Ureter (tissue), 1 donor: ENCODE measurements at regions not wholly inside any gene's neighbourhood (a gene's known extent, or its start where the extent isn't known, plus 50 kb on each side); places are given as distances from the start of the nearest gene placed in this dataset.

Source experiments
- DNase-seq: peaks from one replicate; pipeline ENCODE4 v3.0.0-alpha.2; 2020; ENCODE audit warnings: low spot score
- donor health status: DM: yes; HTN: yes; CAD: no.

- DNase-seq = no peak
Observed at GRCh38 chr16:79444572-79444971, 156.0 kb downstream of the MAF start.

DNA sequence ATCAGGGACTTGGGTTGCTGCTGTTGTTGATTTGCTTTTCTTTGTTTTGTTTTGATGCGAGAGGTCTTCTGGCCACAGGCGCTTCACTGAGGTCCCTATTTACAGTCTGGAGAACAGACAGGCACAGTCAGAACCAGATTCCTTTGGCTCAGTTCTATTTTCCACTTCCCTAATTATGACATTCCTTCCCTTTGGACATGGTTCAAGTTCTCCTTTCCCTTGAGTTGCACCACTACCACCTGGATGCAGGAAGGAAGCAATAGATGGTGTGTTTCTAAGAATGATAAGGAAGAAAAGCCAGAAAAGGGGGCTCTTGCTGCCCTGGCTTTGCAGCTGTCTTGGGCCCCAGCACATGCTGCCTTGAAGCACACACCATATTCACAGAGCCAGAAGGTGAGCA, 160.6 kb downstream of the MAF start:
- no peak for DNase-seq

GRCh38 chr16:79437764-79438751, 162.5 kb downstream of the MAF start:
- DNase-seq = no peak

DNA sequence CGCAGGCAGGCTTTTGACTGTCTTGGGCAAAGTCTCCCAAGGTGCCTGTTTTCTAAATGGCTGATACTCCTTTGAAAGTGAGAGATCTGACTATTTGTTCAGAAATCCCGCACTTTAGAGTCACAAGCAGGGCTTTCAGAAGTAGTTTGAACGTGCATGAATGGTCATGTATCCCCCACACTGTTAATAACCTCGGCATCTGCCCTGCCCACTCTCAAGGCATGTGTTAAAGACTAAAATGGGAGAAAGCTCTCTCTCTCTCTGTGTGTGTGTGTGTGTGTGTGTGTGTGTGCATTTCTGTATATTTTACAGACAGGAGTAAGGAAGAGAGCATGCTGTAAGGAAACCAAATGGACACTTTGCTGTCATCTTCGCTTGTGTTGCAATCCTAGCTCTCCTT, 163.7 kb downstream of the MAF start:
- DNase-seq = no peak

- DNase-seq = no peak
Observed at GRCh38 chr16:79434771-79435170, 165.8 kb downstream of the MAF start.

GRCh38 chr16:79434092-79434491, 166.4 kb downstream of the MAF start:
- no peak for DNase-seq

GRCh38 chr16:79431923-79432322, 168.6 kb downstream of the MAF start:
- no peak for DNase-seq

DNA sequence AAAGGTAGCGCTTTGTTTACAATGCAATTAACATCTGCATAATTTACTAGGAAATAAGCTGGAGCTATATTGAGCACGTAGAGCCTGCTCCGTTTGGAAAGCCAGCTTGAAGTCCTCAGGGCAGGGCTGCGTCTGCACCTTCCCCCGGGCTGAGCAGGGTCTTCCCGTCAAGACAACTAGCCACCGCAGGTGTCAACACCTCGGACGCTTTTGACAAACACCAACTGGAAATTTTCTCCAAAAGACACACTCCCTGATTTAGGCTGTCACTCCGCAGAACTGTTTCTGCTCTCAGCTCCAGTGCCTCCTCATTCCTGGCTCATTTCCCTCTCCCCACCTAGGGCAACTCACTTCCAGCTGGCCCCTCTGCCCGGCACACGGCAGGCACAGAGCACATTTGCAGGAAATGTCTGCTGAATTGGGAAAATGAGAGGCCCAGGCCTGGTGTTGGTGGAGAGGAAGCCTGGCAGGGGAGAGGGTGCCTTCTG, 170.3 kb downstream of the MAF start:
- DNase-seq = no peak

DNA sequence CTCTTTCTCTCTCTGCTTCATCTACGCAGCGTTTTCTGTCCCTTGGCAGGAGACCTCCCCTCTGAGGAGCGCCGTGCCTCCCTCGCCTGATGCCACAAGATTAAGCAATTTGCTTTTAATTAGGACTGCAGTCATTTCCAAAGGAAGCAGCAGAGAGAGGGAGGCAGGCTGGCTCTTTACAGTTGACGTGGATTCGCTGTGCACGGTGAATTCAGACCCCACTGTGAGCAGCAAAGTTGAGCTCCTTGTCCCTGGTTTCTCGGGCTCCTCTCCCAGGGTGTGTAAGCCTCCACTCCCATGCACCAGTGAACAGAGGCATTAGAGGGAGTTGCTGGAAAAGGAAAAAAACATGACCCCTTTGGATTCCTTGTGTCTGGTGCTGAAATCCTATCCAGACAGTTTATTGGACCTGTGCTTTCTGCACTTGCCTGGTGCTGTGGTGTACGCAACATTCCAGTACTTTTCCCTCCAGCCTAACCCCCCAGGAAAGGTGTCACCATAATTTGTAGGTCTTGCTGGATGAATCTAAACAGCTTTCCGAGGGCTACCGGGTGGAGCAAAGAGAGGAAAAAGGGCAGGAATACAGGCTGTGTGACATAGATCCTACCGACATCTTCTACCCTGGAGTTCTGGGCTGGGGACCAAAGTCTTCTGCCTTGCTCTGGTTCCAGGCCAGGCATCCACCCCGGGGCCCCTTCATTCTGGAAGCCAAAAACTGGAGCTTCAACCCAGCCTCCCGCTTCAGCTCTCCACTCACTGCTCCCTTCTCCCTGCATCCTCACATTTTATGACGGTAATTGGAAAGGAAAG, 171.0 kb downstream of the MAF start:
- no peak for DNase-seq

DNA sequence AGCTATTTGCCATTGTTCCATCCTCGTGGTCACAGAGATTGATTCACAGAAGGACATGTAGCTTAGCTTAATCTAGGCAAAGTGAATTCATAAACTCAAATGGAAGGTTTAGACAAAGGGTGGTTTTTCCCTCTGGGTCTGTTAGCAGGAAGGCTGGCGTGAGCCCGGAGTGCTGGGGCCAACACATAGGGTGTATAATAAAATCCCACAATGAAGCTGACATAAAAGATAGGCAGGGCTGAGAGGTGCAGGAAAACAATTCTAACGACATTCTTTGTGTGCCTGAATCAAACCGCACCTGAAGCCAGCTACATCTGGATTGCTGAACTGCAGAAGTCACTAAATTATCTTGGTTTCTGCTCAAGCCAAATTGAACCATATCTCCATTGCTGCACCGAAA, 173.9 kb downstream of the MAF start:
- DNase-seq = no peak

DNA sequence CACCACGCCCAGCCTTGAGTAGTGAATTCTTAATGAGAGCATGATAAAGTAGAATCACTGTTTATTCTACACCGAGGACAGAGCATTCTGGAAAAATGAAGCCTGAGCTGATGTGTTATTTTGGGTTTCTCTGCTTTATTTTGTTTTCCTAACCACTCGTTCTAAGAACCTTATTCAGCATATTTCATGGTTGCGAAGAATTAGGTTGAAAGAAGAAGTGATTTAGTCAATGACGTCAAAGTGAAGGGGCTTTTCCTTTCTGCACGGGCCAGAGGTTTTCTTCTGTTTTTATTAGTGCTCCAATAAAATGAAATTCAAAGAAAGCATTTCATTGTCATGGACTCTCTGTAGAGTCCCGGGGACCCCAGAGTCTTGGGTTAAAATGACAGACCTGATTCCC, 178.5 kb downstream of the MAF start:
- no peak for DNase-seq

DNA sequence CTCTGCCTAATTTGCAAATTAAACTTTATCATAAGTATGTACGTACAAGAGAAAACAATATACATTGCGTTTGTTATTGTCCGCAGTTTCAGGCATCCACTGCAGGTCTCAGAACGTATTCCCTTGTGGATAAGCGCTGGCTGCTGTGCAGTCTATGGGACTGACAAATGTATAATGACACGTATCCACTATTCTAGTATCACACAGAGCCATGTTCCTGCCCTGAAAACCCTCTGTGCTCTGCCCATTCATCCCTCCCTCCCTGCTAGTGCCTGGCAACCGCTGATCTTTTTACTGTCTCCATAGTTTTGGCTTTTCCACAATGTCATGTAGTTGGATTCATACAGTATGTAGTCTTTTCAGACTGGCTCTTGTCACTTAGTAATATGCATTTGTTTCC, 179.4 kb downstream of the MAF start:
- no peak for DNase-seq

DNA sequence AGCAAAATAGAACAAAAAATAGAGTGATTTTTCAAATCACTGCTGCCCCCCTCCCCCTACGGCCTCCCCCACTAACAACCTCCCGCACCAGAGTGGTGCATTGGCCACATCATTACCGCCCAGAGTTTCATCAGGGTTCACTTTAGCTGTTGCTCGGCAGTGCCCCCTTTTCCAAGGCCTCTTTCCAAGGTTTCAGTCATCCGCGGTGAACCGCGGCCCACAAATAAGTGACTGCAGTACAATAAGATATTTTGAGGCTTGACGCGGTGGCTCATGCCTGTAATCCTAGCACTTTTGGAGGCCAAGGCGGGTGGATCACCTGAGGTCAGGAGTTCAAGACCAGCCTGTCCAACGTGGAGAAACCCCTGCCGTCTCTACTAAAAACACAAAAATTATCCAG, 180.0 kb downstream of the MAF start:
- no peak for DNase-seq

DNA sequence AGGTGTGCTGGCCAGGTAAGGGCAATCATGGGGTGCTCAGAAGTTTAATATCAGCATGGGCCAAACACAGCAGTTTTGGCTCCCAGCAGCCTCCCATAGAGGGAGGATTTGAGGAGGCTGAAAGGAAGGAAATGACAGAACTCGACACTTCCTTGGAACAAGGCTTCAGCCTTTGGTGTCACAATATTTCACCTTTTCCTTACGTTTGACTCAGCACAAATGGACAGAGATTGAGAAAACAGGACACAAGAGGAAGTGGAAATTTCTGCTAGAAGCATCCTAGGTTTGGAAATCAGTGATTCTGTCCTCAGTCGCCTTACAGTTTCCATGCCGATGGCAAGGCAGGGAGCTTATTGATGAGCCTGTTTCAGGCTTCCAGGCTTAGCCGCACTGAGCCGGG, 181.4 kb downstream of the MAF start:
- no peak for DNase-seq

DNA sequence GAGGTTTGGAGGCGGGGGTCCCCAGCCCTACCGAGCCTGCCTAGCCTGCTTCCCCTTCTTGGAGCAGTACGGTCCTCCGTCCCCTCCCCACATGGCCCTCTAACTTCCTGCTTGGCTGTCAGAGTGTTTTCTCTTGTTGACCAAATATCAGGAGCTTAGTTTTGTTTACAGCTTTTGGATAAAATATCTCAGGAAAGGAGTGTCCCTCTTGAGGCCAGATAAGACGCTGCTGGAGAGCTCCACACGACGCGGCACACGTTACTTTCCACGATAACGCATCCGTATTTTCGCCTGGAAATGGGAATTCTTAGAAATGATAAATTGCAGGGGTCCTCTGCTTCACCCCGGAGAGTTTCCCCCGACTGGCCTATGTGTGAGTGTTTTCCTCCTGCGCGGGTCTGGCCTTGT, 182.9 kb downstream of the MAF start:
- no peak for DNase-seq

DNA sequence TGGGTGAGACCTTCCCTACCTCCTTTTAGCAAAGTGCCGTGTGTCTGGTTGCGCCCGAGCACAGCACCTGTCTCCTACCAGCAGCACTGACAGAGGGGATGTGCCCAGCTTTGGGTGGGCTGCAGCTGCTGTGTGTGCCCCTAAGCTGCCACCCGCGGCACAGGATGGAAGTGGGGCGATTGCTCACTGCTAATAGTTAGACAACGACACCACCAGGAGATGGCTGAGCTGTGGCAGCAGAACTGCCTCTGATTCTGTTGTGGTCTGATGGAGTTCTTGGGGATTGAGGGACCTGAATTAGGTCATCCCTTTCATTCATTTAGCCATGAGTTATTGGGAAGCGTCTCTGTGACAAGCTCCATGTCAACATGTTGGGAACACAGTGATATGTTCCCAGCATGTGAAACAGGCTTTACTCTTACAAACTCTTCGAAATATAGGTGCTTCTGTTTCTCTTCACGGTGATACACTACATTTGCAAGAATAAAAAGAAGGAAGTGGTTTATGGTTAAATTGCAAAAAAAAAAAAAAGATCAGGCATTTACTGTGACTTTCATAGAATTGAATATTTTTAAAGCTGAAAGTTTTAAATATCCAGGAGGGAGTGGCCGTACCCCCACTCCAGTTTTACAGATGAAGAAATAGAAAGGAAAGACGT, 184.4 kb downstream of the MAF start:
- DNase-seq = no peak

DNA sequence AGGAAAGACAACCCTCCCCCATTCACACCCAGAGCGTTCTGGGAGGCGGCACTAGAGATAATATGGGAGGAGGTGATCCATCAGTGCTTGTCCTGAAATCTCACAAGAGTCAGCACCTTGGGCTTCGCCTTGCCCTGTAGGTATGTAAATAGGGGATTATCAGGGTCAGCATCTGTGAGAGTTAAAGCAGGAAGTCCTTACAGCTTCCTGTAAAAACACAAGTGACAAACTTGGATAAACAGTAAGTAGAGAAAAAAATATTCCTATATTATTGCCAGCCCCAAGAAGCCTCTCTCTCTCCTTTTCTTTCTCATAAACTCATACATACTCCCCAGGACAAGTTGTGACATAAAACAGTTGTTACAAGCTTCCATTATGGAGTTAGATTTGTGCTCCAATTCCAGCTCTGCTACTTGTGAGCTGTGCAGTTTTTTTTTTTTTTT, 187.7 kb downstream of the MAF start:
- DNase-seq = no peak

DNA sequence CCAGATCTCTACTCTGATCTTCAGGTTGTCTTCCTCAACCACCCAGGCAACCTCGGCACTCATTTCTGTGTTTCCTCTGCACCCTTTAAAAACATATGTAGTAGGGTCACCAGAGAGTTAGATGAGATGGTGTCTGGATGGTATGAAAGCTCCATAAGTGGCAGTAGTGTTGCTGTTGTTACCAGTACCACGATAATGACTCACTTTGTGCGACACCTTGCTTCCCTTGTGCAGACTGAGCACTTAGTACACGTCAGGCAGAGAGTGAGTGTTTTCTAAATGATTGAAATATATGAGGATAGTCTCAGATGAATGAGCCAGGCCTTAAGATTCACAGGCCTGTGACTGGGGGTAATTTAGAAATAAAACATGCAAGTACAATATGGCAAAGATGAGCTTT, 188.7 kb downstream of the MAF start:
- no peak for DNase-seq

DNA sequence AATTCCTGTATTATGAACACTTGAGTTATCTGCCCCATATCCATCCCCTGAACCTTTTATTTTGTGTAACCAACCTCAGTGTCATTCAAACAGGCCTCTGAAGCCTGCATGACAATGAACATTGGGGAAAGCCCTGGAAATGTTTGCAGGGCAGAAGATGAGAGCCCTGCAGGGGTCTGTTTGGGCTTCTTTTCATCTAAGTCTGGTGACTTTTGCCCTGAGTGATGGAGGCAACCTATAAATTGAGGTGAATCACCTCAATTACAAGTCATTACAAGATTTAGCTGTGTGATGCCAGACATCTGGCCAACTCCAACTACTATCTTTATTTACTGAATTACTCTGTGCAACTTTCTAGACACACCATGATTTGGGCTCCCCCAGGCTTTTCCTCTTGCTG, 189.2 kb downstream of the MAF start:
- no peak for DNase-seq

DNA sequence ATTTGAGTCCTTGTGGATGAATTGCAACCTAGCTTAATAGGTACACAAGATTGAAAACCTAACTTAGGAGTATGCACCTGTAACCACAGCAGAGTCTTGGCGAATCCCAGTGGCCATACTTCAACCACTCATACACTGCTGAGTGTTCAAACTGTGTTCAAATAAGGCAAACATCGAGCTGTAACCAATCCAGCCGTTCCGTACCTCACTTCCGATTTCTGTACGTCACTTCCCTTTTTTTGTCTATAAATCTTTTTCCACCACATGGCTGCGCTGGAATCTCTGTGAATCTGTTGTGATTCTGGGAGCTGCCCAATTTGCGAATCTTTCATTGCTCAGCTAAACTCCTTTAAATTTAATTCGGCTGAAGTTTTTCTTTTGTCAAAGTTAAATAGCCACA, 190.6 kb downstream of the MAF start:
- no peak for DNase-seq

GRCh38 chr16:79408355-79408754, 192.2 kb downstream of the MAF start:
- no peak for DNase-seq

- no peak for DNase-seq
Observed at GRCh38 chr16:79407461-79408135, 192.9 kb downstream of the MAF start.
